Mesendoderm (in vitro differentiated cells): ENCODE measurements at regions not wholly inside any gene's neighbourhood (a gene's known extent, or its start where the extent isn't known, plus 50 kb on each side); places are given as distances from the start of the nearest gene placed in this dataset.

ENCODE experiments used
- DNase-seq: peaks from one replicate; pipeline ENCODE4 v3.0.0; 2013
- H2AK5ac ChIP-seq: 2 replicates; pipeline ENCODE4 v1.6.1; 2013; ENCODE audit warnings: low read length, inconsistent platforms
- H2BK120ac ChIP-seq: 2 replicates; pipeline ENCODE4 v1.6.1; 2013; ENCODE audit warnings: low read depth, mild to moderate bottlenecking, low read length, moderate library complexity, mixed read lengths
- H2BK15ac ChIP-seq: replicated peaks from 2 replicates; pipeline ENCODE4 v1.6.1; 2013; ENCODE audit warnings: low read depth, mild to moderate bottlenecking, moderate library complexity
- H2BK5ac ChIP-seq: 2 replicates; pipeline ENCODE4 v1.6.1; 2013; ENCODE audit warnings: low read length, inconsistent platforms
- H3K18ac ChIP-seq: 2 replicates; pipeline ENCODE4 v1.6.1; 2013; ENCODE audit warnings: mild to moderate bottlenecking, low read length, mixed read lengths
- H3K23ac ChIP-seq: one replicate; pipeline ENCODE4 v1.6.1; 2013; ENCODE audit warnings: low read length
- H3K27ac ChIP-seq: 2 replicates; pipeline ENCODE4 v1.5.1; 2013; ENCODE audit warnings: low read depth, mild to moderate bottlenecking, inconsistent platforms, low read length, moderate library complexity
- H3K27me3 ChIP-seq: 2 replicates; pipeline ENCODE4 v1.6.1; 2013; ENCODE audit warnings: low read length, control low read depth, mild to moderate bottlenecking, inconsistent platforms; ENCODE audit not compliant: insufficient read depth, poor library complexity
- H3K36me3 ChIP-seq: 2 replicates; pipeline ENCODE4 v1.6.1; 2013; ENCODE audit warnings: low read length, inconsistent platforms; ENCODE audit not compliant: control insufficient read depth, insufficient read depth
- H3K4ac ChIP-seq: one replicate; pipeline ENCODE4 v1.6.1; 2013; ENCODE audit warnings: low read depth, mild to moderate bottlenecking, low read length, moderate library complexity
- H3K4me1 ChIP-seq: 2 replicates; pipeline ENCODE4 v1.6.1; 2013; ENCODE audit warnings: low read depth, low read length, inconsistent platforms; ENCODE audit not compliant: control insufficient read depth
- H3K4me2 ChIP-seq: 2 replicates; pipeline ENCODE4 v1.6.1; 2013; ENCODE audit warnings: low read length
- H3K4me3 ChIP-seq: 2 replicates; pipeline ENCODE4 v1.5.1; 2013; ENCODE audit warnings: mild to moderate bottlenecking, low read length
- H3K56ac ChIP-seq: one replicate; pipeline ENCODE4 v1.6.1; 2013; ENCODE audit warnings: low read length
- H3K79me1 ChIP-seq: 2 replicates; pipeline ENCODE4 v1.6.1; 2013; ENCODE audit warnings: low read length, inconsistent platforms
- H3K79me2 ChIP-seq: 2 replicates; pipeline ENCODE4 v1.6.1; 2013; ENCODE audit warnings: mild to moderate bottlenecking, low read length; ENCODE audit not compliant: control insufficient read depth, insufficient read depth
- H3K9ac ChIP-seq: 2 replicates; pipeline ENCODE4 v1.6.1; 2013; ENCODE audit warnings: low read length, inconsistent platforms
- H4K5ac ChIP-seq: one replicate; pipeline ENCODE4 v1.6.1; 2013; ENCODE audit warnings: low read length
- H4K8ac ChIP-seq: one replicate; pipeline ENCODE4 v1.6.1; 2013; ENCODE audit warnings: low read depth, mild to moderate bottlenecking, control low read depth, low read length, moderate library complexity
- WGBS: extraction: QIAGEN DNeasy Blood & Tissue Kit; methylation state at CpG from one replicate; pipeline ENCODE4 v1.1.7; 2013; ENCODE audit warnings: low lambda C conversion rate, missing lambda C conversion rate; ENCODE audit not compliant: insufficient coverage; ENCODE audit errors: extremely low coverage; 5-methylcytosine and 5-hydroxymethylcytosine counted together

GRCh38 chr6:170179616-170180324 is 111.1 kb downstream of the DLL1 start:
- DNase-seq = no peak
- H3K4me2 ChIP-seq = no peak overlapping the region

GRCh38 chr6:170178561-170179477 is 112.1 kb downstream of the DLL1 start:
- Histone ChIP-seq H3K4me2 (no peak overlapping the region), H2BK15ac (no peak overlapping the region), H3K27me3 (no peaks in the 10 kb centered on the region), H3K4me1 (no peaks in the 10 kb centered on the region), H3K4me3 (no peak overlapping the region), H4K8ac (no peak overlapping the region), H3K36me3 (no peaks in the 10 kb centered on the region), H2BK120ac (no peak overlapping the region), H3K9ac (no peak overlapping the region), H3K23ac (no peak overlapping the region), H3K79me2 (no peaks in the 10 kb centered on the region), H3K79me1 (no peaks in the 10 kb centered on the region), H3K27ac (no peak overlapping the region), H3K18ac (no peak overlapping the region), H3K4ac (no peak overlapping the region), H2AK5ac (no peak overlapping the region), H3K56ac (no peak overlapping the region), H2BK5ac (no peak overlapping the region), H4K5ac (no peak overlapping the region)
- no peak for DNase-seq
- no CpG with 5 or more reads among the region's 30 CpGs for WGBS

More at GRCh38 chr6:170179616-170180324, 111.1 kb downstream of the DLL1 start:
- no peaks in the 10 kb centered on the region for H3K4me1 ChIP-seq
- H3K4ac ChIP-seq = no peak overlapping the region
- H3K79me2 ChIP-seq = no peaks in the 10 kb centered on the region
- H3K4me3 ChIP-seq = no peak overlapping the region
- H2BK5ac ChIP-seq = no peak overlapping the region
- no peak overlapping the region for H3K56ac ChIP-seq
- no peak overlapping the region for H4K5ac ChIP-seq
- no peak overlapping the region for H4K8ac ChIP-seq
- WGBS = no CpG with 5 or more reads among the region's 10 CpGs
- no peak overlapping the region for H2AK5ac ChIP-seq
- no peaks in the 10 kb centered on the region for H3K27me3 ChIP-seq
- no peaks in the 10 kb centered on the region for H3K79me1 ChIP-seq
- H3K36me3 ChIP-seq = no peaks in the 10 kb centered on the region
- H3K9ac ChIP-seq = no peak overlapping the region
- no peak overlapping the region for H2BK15ac ChIP-seq
- no peak overlapping the region for H3K18ac ChIP-seq
- H3K27ac ChIP-seq = no peak overlapping the region
- H2BK120ac ChIP-seq = no peak overlapping the region
- H3K23ac ChIP-seq = no peak overlapping the region

- Histone ChIP-seq H3K9ac (no peak overlapping the region), H3K27me3 (no peaks in the 10 kb centered on the region), H2BK120ac (no peak overlapping the region), H3K27ac (no peak overlapping the region), H2BK15ac (no peak overlapping the region), H4K8ac (no peak overlapping the region), H4K5ac (no peak overlapping the region), H3K18ac (no peak overlapping the region), H3K23ac (no peak overlapping the region), H3K79me2 (no peaks in the 10 kb centered on the region), H2BK5ac (no peak overlapping the region), H3K56ac (no peak overlapping the region), H3K79me1 (no peaks in the 10 kb centered on the region), H3K4me1 (no peaks in the 10 kb centered on the region), H3K4ac (no peak overlapping the region), H3K36me3 (no peaks in the 10 kb centered on the region), H2AK5ac (no peak overlapping the region), H3K4me3 (no peak overlapping the region), H3K4me2 (no peak overlapping the region)
- no CpG with 5 or more reads among the region's 26 CpGs for WGBS
- DNase-seq = no peak
Observed at GRCh38 chr6:170177772-170178560, 112.9 kb downstream of the DLL1 start.

- Histone ChIP-seq H3K79me2 (no peaks in the 10 kb centered on the region), H3K18ac (no peak overlapping the region), H4K5ac (no peak overlapping the region), H3K27ac (no peak overlapping the region), H3K56ac (no peak overlapping the region), H3K4me1 (no peaks in the 10 kb centered on the region), H3K9ac (no peak overlapping the region), H4K8ac (no peak overlapping the region), H2AK5ac (no peak overlapping the region), H3K23ac (no peak overlapping the region), H2BK15ac (no peak overlapping the region), H2BK5ac (no peak overlapping the region), H3K36me3 (no peaks in the 10 kb centered on the region), H3K79me1 (no peaks in the 10 kb centered on the region), H2BK120ac (no peak overlapping the region), H3K4me3 (no peak overlapping the region), H3K4me2 (no peak overlapping the region), H3K27me3 (no peaks in the 10 kb centered on the region), H3K4ac (no peak overlapping the region)
- DNase-seq = no peak
- no CpG with 5 or more reads among the region's 61 CpGs for WGBS
Observed at GRCh38 chr6:170176898-170177771, 113.7 kb downstream of the DLL1 start.
